DMS53 treated with DMSO at 0.1 percent for 48 hours (cell line): ENCODE measurements at regions not wholly inside any gene's neighbourhood (a gene's known extent, or its start where the extent isn't known, plus 50 kb on each side); places are given as distances from the start of the nearest gene placed in this dataset.
"Not testable (repeated sequence)": the region's sequence is repeated elsewhere in the genome, so short reads cannot be mapped to it uniquely, and the experiment has no call there.

ENCODE experiments used
- DNase-seq: peaks from one replicate; lab custom pipeline; 2025; ENCODE audit not compliant: unreplicated experiment; lab: John Stamatoyannopoulos, UW

DNA sequence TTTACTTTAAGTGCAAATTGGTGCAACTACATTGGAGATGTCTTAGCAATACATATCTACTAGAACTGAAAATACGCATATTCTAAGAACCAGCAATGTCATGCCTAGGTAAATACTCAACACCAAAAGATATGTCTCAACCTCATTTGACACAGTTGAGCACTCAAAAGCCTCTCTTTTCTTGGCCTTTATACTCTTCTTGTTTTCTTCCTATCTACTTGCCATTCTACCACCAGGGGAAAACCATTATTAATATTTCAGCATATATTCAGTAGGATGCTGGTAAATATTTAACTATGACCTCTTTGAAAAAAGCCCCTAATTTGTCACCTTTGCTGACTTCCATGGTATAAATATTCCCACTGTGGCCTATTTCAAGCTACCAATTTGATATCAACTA, 443.8 kb downstream of the LRRC70 start:
- no peak for DNase-seq

DNA sequence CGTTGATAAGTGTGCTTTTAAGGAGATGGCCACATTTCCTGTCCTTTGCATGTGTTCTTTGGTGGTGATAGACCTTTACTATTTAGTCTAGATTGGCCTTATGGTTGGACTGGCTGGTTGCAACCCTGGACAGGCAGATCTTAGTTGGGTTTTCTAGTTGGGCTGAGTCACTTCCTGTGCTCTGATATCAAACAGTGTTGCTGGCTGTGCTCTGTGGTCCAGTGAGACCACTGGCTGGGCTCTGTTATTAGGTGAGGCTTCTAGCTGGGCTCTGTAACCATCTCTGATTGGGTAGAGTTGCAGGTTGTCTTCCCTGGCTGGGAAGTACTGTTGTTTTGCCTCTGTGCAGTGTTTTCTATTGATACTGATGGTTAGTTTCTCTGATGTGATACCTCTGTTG, 432.5 kb downstream of the LRRC70 start:
- no peak for DNase-seq

DNA sequence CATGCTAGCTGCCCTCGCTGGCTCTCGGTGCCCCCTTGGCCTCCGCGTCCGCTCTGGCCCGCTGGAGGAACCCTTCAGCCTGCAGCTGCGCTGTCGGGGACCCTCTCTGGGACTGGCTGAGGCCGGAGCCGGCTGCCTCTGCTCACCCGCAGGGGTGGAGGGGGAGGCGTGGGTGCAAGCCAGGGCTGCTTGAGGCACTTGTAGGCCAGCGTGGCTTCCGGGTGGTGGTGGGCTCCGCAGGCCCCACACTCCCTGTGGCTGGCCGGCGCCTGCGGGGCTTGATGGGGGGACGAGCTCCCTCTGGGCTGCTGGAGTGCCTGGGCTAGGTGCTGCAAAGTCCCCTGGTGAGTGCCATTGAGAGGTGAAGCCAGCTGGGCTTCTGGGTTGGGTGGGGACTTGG, 429.6 kb downstream of the LRRC70 start:
- no peak for DNase-seq

DNA sequence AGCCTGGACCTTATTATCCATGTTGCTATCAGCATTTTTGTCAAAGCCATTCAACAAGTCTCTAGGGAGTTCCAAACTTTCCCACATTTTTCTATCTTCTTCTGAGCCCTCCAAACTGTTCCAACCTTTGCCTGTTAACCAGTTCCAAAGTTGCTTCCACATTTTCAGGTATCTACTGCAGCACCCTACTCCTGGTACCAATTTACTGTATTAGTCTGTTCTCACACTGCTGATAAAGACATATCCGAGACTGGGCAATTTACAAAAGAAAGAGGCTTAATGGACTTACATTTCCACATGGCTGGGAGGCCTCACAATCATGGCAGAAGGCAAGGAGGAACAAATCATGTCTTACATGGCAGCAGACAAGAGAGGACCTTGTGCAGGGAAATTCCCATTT, 416.2 kb downstream of the LRRC70 start:
- not testable (repeated sequence) for DNase-seq

DNA sequence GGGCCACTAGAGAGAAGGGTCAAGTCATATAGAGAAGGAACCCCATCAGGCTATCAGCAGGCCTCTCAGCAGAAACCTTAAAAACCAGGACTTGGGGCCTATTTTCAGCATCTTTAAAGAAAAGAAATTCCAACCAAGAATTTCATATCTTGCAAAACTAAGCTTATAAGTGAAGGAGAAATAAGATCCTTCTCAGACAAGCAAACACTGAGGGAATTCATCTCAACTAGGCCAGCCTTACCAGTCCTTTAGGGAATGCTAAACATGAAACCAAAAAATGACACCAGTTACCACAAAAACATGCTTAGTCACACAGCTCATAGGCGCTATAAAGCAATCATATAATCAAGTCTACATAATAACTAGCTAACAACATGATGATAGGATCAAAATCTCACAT, 407.1 kb downstream of the LRRC70 start:
- DNase-seq, result no peak

DNA sequence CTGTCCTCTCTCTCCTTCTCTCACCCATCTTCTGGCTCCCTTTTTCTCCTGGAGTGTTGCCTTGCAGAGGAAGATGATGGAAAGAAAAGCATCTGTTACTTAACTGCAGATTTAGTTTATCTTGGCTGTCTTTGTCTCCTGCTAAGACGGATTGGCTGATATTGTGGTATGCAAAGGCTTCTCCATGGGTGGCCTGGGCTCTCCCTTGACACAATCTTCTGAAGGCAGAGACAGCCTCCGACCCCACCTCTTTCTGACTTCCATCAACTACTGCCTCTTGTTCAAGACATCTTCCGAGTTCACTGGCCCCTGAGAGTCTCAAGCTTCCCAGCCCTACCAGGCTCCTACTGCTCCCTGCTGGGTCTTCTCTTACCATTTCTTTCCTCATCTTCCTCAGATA, 403.7 kb downstream of the LRRC70 start:
- no peak for DNase-seq

DNA sequence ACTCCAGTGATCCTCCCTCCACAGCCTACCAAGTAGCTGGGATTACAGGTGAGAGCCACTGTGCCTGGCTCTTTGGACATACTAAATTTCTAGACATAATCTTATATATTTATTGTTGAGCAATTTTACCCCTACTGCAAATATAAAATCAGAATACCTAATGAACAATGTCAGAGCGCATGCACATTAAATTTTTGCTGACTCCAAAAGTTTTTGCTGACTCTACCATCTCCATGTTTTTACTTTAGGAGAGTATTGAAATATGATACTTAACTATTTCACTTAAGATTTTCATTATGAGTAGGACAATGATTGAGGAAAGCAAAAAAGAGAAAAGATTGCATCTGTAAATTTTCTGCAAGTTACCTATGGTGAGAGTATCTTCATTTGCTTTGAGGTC, 402.3 kb downstream of the LRRC70 start:
- DNase-seq, result no peak

DNA sequence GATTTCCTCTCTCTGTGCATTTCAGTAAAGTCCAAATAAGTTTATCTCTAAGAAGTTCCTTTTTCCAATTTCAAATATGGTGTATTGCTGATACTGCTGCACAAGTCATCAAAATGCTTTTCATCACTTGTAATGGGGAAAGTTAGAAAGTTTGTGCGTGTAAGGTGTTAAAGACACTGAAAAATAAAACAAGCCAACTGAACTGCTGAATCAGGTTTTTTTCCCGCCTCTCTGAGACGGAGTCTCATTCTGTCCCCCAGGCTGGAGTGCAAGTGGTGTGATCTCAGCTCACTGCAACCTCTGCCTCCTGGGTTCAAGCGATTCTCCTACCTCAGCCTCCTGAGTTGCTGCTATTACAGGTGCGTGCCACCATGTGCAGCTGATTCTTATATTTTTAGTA, 400.9 kb downstream of the LRRC70 start:
- no peak for DNase-seq

DNA sequence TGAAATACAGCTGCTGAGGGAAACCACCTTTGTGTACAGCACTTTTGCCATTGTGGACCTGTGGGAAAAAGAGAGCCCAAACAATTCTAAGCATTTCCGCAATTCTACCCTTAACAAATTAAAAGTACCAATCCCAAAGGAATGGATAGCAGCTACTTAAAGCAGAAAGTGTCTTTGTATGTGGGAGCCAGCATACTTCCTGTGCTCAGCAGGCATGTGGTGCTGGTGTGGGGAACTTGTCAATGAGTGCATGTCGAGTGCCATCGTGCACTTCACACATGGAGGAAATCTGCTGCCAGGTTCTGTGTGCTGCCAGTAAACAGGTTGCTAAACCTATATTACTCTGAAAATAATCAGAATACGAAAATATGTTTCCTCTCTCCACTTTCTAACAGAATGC, 399.0 kb downstream of the LRRC70 start:
- DNase-seq, result no peak

DNA sequence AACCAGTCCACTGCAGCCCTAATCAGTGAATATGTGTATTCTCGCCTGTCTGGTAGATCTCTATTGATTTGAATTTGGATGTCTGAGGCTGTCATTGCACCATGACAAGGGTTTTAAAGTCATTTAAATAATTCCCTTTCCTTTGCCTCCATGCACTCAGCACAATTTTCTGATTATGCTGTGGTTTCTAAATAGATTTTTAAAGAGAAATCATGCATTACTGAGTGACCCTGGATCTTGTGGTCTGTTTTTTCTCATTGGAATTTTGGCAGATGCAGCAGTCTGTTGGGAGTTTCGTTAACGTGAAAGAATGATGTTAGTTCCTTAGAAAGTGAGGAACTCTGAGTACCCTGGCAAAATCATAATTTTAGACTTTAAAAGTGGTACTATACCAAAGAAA, 396.0 kb downstream of the LRRC70 start:
- DNase-seq, result no peak

DNA sequence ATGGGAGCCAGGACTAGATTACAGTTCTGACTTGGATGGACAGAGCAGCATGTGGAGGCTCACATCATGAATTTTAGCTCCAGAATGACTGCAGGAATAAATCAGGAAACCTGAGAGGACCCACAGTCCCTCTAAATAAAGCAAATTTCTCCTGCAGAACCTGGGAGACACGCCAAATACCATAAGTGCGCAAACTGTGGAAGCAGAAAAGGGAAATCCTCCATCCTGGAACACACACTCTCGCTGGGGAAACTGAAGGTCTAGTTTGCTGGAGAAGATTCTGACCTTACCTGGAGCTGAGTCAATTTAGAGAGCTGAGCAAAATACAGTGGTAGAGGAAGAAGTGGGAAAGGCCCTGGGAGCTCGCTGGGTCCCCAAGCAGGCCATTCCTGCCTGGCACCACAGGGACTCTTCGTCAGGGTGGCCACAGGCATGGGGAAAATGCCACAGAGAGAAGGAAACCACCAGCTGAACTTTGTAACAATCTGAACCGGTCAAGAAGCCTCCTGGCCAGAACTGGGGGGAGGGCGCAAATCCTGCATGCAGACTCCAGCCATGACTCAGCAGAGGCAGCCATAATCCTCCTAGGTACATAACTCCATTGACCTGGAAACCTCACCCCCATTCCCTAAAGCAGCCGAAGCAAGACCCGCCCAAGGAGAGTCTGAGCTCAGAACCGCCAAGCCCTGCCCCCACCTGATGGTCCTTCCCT, 390.9 kb downstream of the LRRC70 start:
- no peak for DNase-seq

DNA sequence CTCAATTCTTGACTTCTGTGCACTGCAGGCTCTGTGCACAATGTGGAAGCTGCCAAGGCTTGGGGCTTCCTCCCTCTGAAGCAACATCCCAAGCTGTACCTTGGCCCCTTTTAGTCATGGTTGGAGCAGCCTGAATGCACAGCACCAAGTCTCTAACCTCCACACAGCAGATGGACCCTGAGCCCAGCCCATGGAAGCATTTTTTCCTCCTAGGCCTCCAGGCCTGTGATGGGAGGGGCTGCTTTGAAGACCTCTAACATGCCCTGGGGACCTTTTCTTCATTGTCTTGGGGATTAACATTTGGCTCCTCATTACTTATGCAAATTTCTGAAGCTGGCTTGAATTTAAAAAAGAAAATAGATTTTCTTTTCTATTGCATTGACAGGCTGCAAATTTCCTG, 385.8 kb downstream of the LRRC70 start:
- no peak for DNase-seq

DNA sequence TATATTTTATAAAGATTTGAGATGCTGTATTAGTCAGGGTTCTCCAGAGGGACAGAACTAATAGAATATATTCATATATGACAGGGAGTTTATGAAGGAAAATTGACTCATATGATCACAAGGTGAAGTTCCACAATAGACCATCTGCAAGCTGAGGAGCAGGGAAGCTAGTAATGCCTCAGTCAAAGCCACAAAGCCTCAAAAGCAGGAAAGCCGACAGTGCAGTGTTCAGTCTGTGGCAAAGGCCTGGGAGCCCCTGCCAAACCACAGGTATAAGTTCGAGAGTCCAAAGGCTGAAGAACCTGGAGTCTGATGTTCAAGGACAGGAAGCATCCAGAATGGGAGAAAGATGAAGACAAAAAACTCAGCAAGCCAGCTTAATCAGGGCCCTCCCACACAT, 382.2 kb downstream of the LRRC70 start:
- no peak for DNase-seq

DNA sequence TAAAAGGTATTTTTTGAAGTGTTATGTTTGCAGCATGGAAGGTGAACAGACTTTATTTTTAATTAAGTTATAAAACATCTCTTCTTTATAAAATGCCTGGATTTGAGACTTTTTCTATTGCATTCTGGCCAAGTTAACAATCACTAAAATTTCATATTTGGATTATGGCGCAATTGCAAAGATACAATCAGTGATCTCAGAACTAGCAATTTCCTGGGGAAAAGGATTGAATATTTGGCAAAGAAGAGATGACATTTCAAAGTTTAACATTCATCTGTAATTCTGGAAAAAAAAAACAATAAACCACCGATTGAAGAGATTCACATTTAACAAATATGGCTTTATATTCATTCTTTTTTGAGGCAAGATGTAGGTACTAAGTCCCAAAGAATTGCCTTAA, 378.0 kb downstream of the LRRC70 start:
- DNase-seq, result no peak

DNA sequence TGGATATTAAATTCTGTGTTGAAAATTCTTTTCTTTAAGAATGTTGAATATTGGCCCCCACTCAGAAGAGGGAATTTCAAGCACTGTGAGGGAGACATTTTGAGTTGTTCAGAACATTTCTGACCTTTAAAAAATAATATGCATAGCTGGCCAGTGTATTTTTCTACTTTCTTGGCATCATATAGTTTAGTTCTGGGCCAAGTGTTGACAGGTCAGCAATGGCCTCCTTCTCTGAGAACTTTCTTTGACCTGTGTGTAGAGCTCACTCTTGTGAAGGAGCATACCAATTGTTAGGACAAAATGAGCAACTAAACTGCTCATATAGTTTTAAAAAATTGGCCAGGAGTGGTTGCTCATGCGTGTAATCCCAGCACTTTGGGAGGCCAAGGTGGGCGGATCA, 376.0 kb downstream of the LRRC70 start:
- DNase-seq, result no peak

DNA sequence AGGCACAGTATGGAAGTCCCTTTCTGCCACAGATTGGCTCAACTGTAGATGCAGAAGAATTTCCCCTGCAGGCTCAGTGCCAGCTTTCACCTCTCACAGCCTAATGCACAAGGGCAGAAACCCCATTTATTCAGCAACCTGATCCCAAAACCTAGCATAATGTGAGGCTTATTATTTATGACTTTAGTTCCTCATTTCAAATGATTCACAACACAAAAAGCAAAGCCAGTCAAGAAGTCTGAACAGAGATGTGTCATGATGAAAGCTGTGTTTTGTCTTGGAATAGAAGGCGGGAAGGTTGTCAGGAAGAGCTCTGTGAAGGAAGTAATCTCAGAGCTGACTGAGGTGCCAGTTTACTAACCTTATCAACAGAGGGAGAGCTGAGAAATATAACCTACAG, 369.7 kb downstream of the LRRC70 start:
- no peak for DNase-seq

DNA sequence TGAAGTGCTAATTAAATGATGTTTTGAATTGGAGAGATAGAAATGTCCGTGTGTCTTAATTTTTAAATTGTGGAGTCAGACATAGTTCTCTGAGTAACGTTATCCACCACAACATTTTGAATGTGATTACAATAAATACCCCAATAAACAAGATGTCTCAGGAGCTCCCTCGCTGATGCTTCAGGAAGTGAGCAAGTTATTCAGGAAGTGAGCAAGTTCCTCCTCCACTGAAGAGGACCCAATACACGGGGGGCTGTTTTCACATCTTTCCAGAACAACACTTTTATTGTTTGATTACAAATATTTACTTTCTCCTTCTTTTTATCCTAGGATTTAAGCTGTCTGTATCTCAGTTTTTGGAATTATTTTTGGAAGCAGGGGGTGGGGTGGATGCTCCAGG, 363.8 kb downstream of the LRRC70 start:
- no peak for DNase-seq

DNA sequence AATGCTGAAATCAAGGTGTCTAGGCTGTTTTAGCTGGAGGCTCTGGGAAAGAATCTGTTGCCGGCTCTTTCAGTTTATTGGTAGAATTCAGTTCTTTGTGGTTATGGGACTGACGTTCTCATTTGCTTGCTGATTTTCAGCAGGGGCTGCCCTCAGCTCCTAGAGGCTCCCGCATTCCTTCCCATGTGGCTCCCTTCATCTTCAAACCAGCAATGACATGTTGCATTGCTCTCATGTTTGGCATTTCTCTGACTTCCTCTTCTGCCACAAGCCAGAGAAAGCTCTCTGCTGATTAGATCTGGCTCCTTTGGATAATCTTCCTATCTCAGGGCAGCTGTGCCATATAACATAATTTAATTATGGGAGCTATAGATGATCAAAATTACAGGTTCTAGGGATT, 360.3 kb downstream of the LRRC70 start:
- no peak for DNase-seq

DNA sequence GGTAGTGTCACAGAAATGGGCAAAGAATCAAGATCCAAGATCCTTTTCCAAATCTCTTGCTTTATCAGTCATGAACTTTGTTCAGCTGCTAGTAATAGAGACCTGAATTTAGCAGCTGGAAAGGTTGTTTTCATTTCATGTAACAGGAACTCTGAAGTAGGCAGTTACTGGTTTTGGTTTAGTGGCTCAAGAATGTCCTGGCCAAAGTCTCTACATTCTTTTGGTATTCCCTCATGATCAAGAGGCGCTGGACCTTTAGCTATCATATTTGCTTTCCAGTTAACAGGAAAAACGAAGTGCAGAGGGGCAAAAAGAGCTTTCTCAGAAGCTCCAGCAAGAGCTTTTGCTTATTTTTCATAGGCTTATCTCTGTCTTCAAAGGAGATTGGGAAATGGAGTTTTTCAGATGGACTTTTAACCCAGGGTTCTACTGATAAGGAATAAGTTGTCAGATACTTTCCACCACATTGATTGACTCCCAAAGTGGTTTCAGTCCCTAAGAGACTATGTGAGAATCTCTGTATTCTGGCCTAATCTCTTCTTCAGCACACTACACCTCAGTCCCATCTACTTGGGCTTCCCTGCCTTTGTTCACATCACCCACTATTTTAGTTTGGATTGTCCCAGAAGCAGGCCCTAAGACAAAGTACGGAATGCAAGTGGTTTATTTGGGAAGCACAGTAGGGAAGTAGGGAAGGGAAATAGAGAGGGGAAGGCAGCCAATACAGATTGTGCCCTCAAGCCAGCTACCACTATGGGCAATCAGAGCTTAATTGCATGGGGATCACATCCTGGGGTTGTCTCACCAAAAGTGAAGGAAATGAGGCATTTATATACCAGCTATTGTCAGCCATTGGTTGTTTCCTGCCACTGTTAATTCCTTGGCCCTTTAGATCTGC, 359.3 kb downstream of the LRRC70 start:
- DNase-seq, result no peak

DNA sequence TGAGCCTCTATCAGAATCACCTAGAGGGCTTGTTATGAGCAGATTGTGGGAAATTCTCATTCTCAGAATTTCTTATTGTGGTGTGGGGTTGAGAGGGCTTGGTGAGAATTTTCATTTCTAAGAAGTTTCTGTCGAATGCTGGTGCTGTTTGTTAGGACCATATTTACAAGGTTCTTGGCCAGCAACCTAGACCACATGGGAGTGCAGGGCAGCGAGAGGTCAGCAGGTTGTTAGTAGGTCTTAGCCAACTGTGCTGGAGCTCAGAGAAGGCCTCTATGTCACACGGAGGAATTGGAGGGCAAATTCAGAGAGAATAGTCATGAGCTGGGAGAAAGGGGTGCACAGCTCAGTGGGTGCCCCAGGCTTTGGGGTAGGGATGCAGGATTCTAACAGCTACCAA, 357.0 kb downstream of the LRRC70 start:
- no peak for DNase-seq

DNA sequence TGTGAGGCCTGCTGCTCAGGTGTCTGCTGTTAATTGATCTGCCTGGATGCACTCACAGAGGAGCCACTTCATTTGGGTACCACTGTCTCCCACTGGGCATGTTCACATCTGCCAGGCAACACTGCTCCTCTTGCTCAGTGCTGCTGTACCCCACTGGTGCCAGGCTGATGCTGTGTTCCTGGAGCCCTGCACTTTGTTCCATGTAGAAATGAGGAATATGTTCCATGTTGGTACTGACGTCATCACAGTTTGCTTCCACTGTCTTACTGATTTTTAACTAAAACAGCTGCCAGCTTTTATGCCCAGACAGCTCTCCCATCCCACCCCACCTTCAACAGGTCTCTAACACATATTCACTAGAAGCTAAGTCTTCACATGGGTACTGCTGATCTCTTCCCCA, 355.7 kb downstream of the LRRC70 start:
- DNase-seq, result no peak

DNA sequence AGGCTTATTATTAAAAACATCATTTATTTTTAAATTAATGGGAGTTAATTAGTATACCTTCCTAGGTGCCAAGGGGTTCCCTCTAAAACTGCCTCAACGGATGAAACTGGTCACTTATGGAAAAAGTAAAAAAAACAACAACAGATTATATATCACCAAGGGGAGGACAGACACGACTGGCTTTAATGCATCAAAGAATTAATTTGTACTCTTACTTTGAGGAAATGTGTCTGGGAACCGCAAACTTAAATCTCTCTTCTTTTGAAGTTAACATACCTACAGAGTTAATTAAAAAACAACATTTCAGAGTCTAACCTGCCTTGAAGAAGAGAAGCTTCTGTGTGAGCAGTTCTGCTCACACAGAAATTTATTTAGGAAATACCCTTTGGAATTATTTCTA, 354.6 kb downstream of the LRRC70 start:
- no peak for DNase-seq
